ENCODE measurements at regions not wholly inside any gene's neighbourhood (a gene's known extent, or its start where the extent isn't known, plus 50 kb on each side); places are given as distances from the start of the nearest gene placed in this dataset.
"Not testable (repeated sequence)": the region's sequence is repeated elsewhere in the genome, so short reads cannot be mapped to it uniquely, and the experiment has no call there.

GRCh38 chrX:127221821-127222220, 402.3 kb downstream of the PRR32 start:
- POLR2A ChIA-PET (ENCODE audit: partially characterized antibody); H3K27me3 ChIP-seq (replicated peaks in 1 of 4; ENCODE audit: control insufficient read depth in 3 of 4, extremely low read depth in 1 of 4, insufficient read depth in 3 of 4, low read length in 3 of 4); H3K18ac ChIP-seq (ENCODE audit: extremely low read depth, low read length); H2BK120ac ChIP-seq (replicated peaks; ENCODE audit: low read depth, low read length); H2AFZ ChIP-seq (ENCODE audit: low read length); FAIRE-seq; H2AK5ac ChIP-seq (ENCODE audit: low read depth, low read length); H3K4me2 ChIP-seq (ENCODE audit: insufficient read depth in 1 of 2, low read depth in 2 of 2, low read length in 2 of 2); H2BK15ac ChIP-seq (ENCODE audit: low read length); H2BK5ac ChIP-seq (ENCODE audit: low read depth, low read length); CTCF ChIA-PET (ENCODE audit: partially characterized antibody); H3K14ac ChIP-seq (ENCODE audit: insufficient read length); H3K23ac ChIP-seq (ENCODE audit: insufficient read length); H4K91ac ChIP-seq (replicated peaks; ENCODE audit: insufficient read length, low read length); H2BK12ac ChIP-seq (ENCODE audit: low read depth, low read length); H3K4me3 ChIP-seq (ENCODE audit: extremely low read depth in 1 of 4, insufficient read depth in 2 of 4, low read depth in 3 of 4, low read length in 4 of 4); DNase-seq (ENCODE audit: low read depth in 1 of 2, low spot score in 2 of 2); H4K5ac ChIP-seq (ENCODE audit: insufficient read length, low read depth, low read length); H3K56ac ChIP-seq (replicated peaks; ENCODE audit: insufficient read length, low read depth, low read length); H3K9ac ChIP-seq (replicated peaks in 1 of 4; ENCODE audit: extremely low read depth in 1 of 4, low read depth in 3 of 4, low read length in 3 of 4); H3K79me2 ChIP-seq (ENCODE audit: control insufficient read depth in 1 of 2, insufficient read depth in 2 of 2, low read length in 2 of 2); H3K4me1 ChIP-seq (replicated peaks in 1 of 4; ENCODE audit: control insufficient read depth in 3 of 4, insufficient read depth in 4 of 4, low read length in 3 of 4); H3K36me3 ChIP-seq (ENCODE audit: control insufficient read depth in 2 of 4, insufficient read depth in 4 of 4, low read length in 3 of 4); H3K27ac ChIP-seq (ENCODE audit: low read depth, low read length); H3K23me2 ChIP-seq (ENCODE audit: low read depth, low read length); H3K4ac ChIP-seq (replicated peaks; ENCODE audit: insufficient read length, low read depth, low read length); H4K8ac ChIP-seq (ENCODE audit: extremely low read depth, insufficient read depth, low read length); H2BK20ac ChIP-seq (ENCODE audit: low read length); H3K79me1 ChIP-seq (ENCODE audit: low read depth, low read length); H4K20me1 ChIP-seq (replicated peaks in 1 of 2; ENCODE audit: control insufficient read depth in 1 of 2, insufficient read depth in 2 of 2, low read length in 2 of 2): not testable (repeated sequence)
- no CpG with 5 or more reads among the region's 1 CpG for WGBS, 2 experiments (ENCODE audit: extremely low coverage in 1 of 2, insufficient coverage in 1 of 2, insufficient read length in 1 of 2, insufficient replicate concordance in 2 of 2, low coverage in 1 of 2, low lambda C conversion rate in 2 of 2, missing lambda C conversion rate in 1 of 2)
- H3K9me3 ChIP-seq (ENCODE audit: insufficient read depth in 2 of 2, low read depth in 1 of 2, low read length in 1 of 2), result peaks cover 12 to 13% of the 10 kb centered on the region in 2 experiments; a peak in 2 of 4 replicates

Data from H1 (cell line).